Stimulated activated CD8-positive, alpha-beta memory T cell treated with anti-CD3 and anti-CD28 coated beads, Interleukin-15, amount 100 ng/mL, for 48 hours (primary cell): ENCODE measurements at regions not wholly inside any gene's neighbourhood (a gene's known extent, or its start where the extent isn't known, plus 50 kb on each side); places are given as distances from the start of the nearest gene placed in this dataset.
A peak's percentile ranks its signal among the peaks of the same experiment; 100 is the strongest.
"Not testable (repeated sequence)": the region's sequence is repeated elsewhere in the genome, so short reads cannot be mapped to it uniquely, and the experiment has no call there.

Experiments used
- DNase-seq, 2 donors: peaks; one replicate each; pipeline ENCODE4 v3.0.0-alpha.2; 2020; ENCODE audit warnings: low read depth in 2 of 2

DNA sequence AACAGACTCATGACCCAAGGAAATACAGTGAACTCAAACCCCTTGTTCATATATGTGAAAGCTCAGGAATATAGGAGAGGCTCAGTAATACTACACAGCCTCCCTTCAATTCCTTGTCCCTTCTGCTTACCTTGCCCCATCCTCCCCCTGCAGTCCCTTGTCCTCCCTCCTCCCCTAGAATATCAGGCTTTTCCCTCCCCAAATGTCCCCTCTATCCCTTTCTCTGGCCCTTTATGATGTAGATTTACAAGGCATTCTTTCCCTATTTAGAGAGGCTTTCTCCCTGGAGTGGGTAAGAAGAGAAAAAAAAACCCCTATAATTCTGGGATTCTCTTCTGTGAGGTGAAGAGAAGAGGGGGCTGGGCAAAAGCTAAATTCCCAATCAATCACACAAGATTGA is 64.9 kb upstream of the KBTBD8 start:
- no peak for DNase-seq

DNA sequence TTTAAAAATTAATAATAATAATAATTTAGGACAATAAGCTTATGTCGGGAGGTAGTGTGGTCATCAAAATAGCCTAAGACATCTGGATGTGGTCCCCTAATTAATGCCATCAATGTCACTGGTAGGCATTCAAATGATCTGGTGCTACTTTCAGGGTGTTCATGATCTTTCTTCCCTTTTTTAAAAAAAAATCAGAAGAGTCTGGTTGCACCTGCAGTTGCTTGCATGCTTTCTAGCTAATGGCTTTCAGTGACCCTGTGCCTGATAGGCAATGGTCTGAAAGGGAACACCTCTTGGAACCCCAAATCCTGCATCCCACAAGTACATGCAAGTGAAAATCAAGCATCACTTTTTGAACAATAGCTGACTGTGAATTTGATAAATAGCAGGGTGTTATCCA is 64.1 kb upstream of the KBTBD8 start:
- DNase-seq, result no peak

GRCh38 chr3:66934725-66935124 is 63.4 kb upstream of the KBTBD8 start:
- no peak for DNase-seq

DNA sequence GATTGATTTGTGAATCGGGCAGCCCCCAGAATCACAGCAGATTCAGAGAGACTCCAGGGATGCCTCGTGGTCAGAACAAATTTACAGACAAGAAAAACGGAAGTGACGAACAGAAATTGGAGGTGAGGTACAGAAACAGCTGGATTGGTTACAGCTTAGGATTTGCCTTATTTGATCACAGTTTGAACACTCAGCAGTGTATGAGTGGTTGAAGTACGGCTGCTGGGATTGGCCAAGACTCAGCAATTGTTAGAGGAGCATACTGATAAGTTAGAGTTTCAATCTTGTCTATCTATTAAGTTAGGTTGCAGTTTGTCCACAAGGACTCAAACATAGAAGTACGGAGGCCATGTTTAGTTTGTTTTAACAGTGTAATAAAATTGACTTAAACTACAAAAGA is 61.1 kb upstream of the KBTBD8 start:
- DNase-seq, result not testable (repeated sequence)

- DNase-seq, result peak in 1 of 2 donors; percentile 1
Observed at GRCh38 chr3:66938338-66938963, 59.7 kb upstream of the KBTBD8 start.

DNA sequence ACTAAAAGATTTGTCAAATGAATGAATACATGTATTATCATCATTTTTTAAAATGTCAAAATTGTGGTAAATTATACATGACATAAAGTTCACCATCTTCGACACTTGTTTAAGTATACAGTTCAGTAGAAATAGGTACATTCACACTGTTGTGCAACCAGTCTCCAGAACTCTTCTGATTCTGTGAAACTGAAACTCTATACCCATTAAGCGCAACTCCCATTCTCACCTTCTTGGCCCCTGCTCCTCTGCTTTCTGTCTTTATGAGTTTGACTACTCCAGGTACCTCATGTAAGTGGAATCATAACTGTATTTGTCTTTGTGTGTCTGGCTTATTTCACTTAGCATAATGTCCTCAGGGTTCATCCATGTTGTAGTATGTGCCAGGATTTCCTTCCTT is 50.1 kb upstream of the KBTBD8 start:
- DNase-seq, result no peak
